Endothelial cell of umbilical vein (primary cell): ENCODE measurements at regions not wholly inside any gene's neighbourhood (a gene's known extent, or its start where the extent isn't known, plus 50 kb on each side); places are given as distances from the start of the nearest gene placed in this dataset.

Source experiments
- BruUV-seq: library from RNA; stranded (reverse); fragments of 400-500 nt; replicated peaks from 2 replicates; lab custom pipeline; 2021; lab: Mats Ljungman, UMichigan
- CTCF ChIA-PET: fragments of 300-600, 350-600 bp; sonication (Branson Sonifier 250); formaldehyde crosslinking; loops from one replicate; lab custom pipeline; 2021; ENCODE audit warnings: antibody characterized with exemption, inconsistent platforms; lab: Charles Lee
- POLR2A ChIA-PET: fragments of 300-600, 350-600 bp; sonication (Branson Sonifier 250); formaldehyde crosslinking; loops from one replicate; lab custom pipeline; 2021; ENCODE audit warnings: antibody characterized with exemption, inconsistent platforms; lab: Charles Lee
- DNase-seq: peaks from one replicate; pipeline ENCODE4 v3.0.0-alpha.2; 2011; ENCODE audit warnings: low read depth, low spot score
- FAIRE-seq: peaks from 2 replicates; lab custom pipeline; 2011; peaks lifted over from hg19 to GRCh38; lab: Jason Lieb, UNC
- H2AFZ ChIP-seq: 2 replicates; pipeline ENCODE4 v1.6.0; 2012; ENCODE audit warnings: low read depth, low read length, control low read depth, inconsistent platforms
- H3K27ac ChIP-seq: 2 replicates; pipeline ENCODE4 v1.5.1; 2011; ENCODE audit warnings: low read depth, mild to moderate bottlenecking, control low read depth, low read length, moderate library complexity; ENCODE audit not compliant: insufficient read depth
- H3K27me3 ChIP-seq, 2 experiments: 2 replicates each; pipeline versions ENCODE4 v1.6.0 to v1.6.1; 2011; ENCODE audit warnings: low read length in 2 of 2, mixed read lengths in 1 of 2; ENCODE audit not compliant: control insufficient read depth in 2 of 2, insufficient read depth in 2 of 2
- H3K36me3 ChIP-seq, 2 experiments: 2 replicates in 1 of 2; 3 replicates in 1 of 2; pipeline ENCODE4 v1.5.1; 2011; ENCODE audit warnings: low read length in 2 of 2, mild to moderate bottlenecking in 1 of 2, moderate library complexity in 1 of 2; ENCODE audit not compliant: control insufficient read depth in 2 of 2, insufficient read depth in 2 of 2; ENCODE audit errors: extremely low read depth in 1 of 2
- H3K4me1 ChIP-seq: 3 replicates; pipeline ENCODE4 v1.5.1; 2011; ENCODE audit warnings: mild to moderate bottlenecking, low read length; ENCODE audit not compliant: control insufficient read depth, insufficient read depth; ENCODE audit errors: extremely low read depth
- H3K4me2 ChIP-seq: 2 replicates; pipeline ENCODE4 v1.6.1; 2011; ENCODE audit warnings: low read length, control low read depth, mixed read lengths; ENCODE audit not compliant: insufficient read depth
- H3K4me3 ChIP-seq, 3 experiments: fragments of 200-600 bp in 1 of 3; sonication (generic), shearing (Covaris generic) in 1 of 3; replicated peaks in 1 of 3; 2 replicates each; pipeline ENCODE4 v1.5.1; 2011 to 2016; ENCODE audit warnings: control low read depth in 3 of 3, low read length in 3 of 3, mild to moderate bottlenecking in 2 of 3, inconsistent platforms in 1 of 3, low read depth in 1 of 3, moderate library complexity in 1 of 3; ENCODE audit not compliant: insufficient read depth in 1 of 3
- H3K79me2 ChIP-seq: 2 replicates; pipeline ENCODE4 v1.6.0; 2012; ENCODE audit warnings: low read length, inconsistent platforms; ENCODE audit not compliant: control insufficient read depth, insufficient read depth
- H3K9ac ChIP-seq: replicated peaks from 2 replicates; pipeline ENCODE3; 2011; ENCODE audit warnings: low read length, control low read depth; ENCODE audit not compliant: insufficient read depth; ENCODE audit errors: extremely low read depth
- H3K9me1 ChIP-seq: replicated peaks from 3 replicates; pipeline ENCODE4 v1.6.0; 2011; ENCODE audit warnings: mild to moderate bottlenecking, low read length; ENCODE audit not compliant: control insufficient read depth, insufficient read depth; ENCODE audit errors: extremely low read depth
- H3K9me3 ChIP-seq: replicated peaks from 2 replicates; pipeline ENCODE4 v1.5.1; 2012; ENCODE audit warnings: low read length, inconsistent platforms; ENCODE audit not compliant: control insufficient read depth, insufficient read depth
- H4K20me1 ChIP-seq: replicated peaks from 2 replicates; pipeline ENCODE3; 2011; ENCODE audit warnings: mild to moderate bottlenecking, low read length; ENCODE audit not compliant: control insufficient read depth, insufficient read depth; ENCODE audit errors: extremely low read depth
- CTCF ChIP-seq, 2 donors: IDR thresholded peaks; 1 replicate in 1 of 2; 2 replicates in 1 of 2; pipeline ENCODE4 v1.5.1; 2011; ENCODE audit warnings: low read length in 2 of 2, mild to moderate bottlenecking in 2 of 2, moderate library complexity in 2 of 2, control low read depth in 1 of 2, inconsistent platforms in 1 of 2, low read depth in 1 of 2; ENCODE audit not compliant: insufficient read depth in 1 of 2; ENCODE audit errors: extremely low read depth in 1 of 2
- EZH2 ChIP-seq: IDR thresholded peaks from 2 replicates; pipeline ENCODE4 v1.6.1; 2012; ENCODE audit warnings: borderline replicate concordance, low read depth, mild to moderate bottlenecking, moderate library complexity, low read length, inconsistent platforms; ENCODE audit not compliant: severe bottlenecking
- FOS ChIP-seq: IDR thresholded peaks from 2 replicates; pipeline ENCODE4 v1.6.1; 2011; ENCODE audit warnings: mild to moderate bottlenecking, low read length, moderate library complexity, borderline replicate concordance; ENCODE audit not compliant: insufficient read depth
- GATA2 ChIP-seq: IDR thresholded peaks from 2 replicates; pipeline ENCODE4 v1.7.0; 2011; ENCODE audit warnings: low read depth, mild to moderate bottlenecking, moderate library complexity, mixed read lengths, low read length; ENCODE audit not compliant: insufficient read length, insufficient read depth
- JUN ChIP-seq: IDR thresholded peaks from 2 replicates; pipeline ENCODE4 v1.6.1; 2011; ENCODE audit warnings: borderline replicate concordance, low read depth; ENCODE audit not compliant: insufficient read length, insufficient read depth
- MAX ChIP-seq: IDR thresholded peaks from 2 replicates; pipeline ENCODE4 v1.6.1; 2011; ENCODE audit not compliant: insufficient read depth, insufficient read length
- MYC ChIP-seq: IDR thresholded peaks from one replicate; pipeline ENCODE4 v1.6.1; 2011; ENCODE audit warnings: mild to moderate bottlenecking, low read depth, low read length
- POLR2A ChIP-seq: IDR thresholded peaks from 2 replicates; pipeline ENCODE4 v1.6.1; 2012; ENCODE audit warnings: low read depth, mild to moderate bottlenecking, control low read depth, low read length
- POLR2AphosphoS5 ChIP-seq: IDR thresholded peaks from 2 replicates; pipeline ENCODE4 v1.6.1; 2012; ENCODE audit warnings: low read depth, mild to moderate bottlenecking, control low read depth, low read length, moderate library complexity; ENCODE audit not compliant: insufficient read depth
- dilution Hi-C: fragments of 300-500 bp; cut with MboI; formaldehyde crosslinking; loops from one replicate; pipeline ENCODE4 v1.15.0; 2019; ENCODE audit warnings: low sequenced_read_pairs; ENCODE audit not compliant: extremely low pct_ligation_motif_present
- intact Hi-C: fragments of 100-400 bp; cut with micrococcal nuclease; formaldehyde crosslinking; loops from one replicate; pipeline ENCODE4 v1.10.0; 2022

- CTCF ChIA-PET, result interaction anchor here (1.1 to 1.6 kb wide), 4 partner anchors 77 to 142 kb away, joined by 3 to 11 read pairs (median 5); no protein-coding TSS in a partner anchor
- intact Hi-C loops, result loop anchor here (1.0 to 5.0 kb wide), 7 partner anchors 19 to 402 kb away; no protein-coding TSS in a partner anchor
- Histone ChIP-seq H3K4me3 (peak overlapping the region in 1 of 3 experiments; percentile 56), H3K4me2 (peak overlapping the region; percentile 96), H3K9ac (peak overlapping the region; percentile 61), H3K27ac (peak overlapping the region; percentile 91), H4K20me1 (no peaks in the 10 kb centered on the region), H3K9me3 (peaks cover 2% of the 10 kb centered on the region), H3K27me3 (no peaks in the 10 kb centered on the region), H3K79me2 (no peaks in the 10 kb centered on the region), H2AFZ (peak overlapping the region; percentile 79), H3K9me1 (no peaks in the 10 kb centered on the region), H3K4me1 (peaks cover 35% of the 10 kb centered on the region), H3K36me3 (no peaks in the 10 kb centered on the region)
- no peak for TF ChIP-seq POLR2A
- no peak for TF ChIP-seq CTCF (IDR thresholded peaks at IDR 0.05; ENCODE audit: extremely low read depth in 1 of 2, insufficient read depth in 1 of 2, low read depth in 1 of 2, low read length in 2 of 2)
- TF ChIP-seq FOS, result no peak
- no peak for TF ChIP-seq MAX
- POLR2A ChIA-PET, result interaction anchor here (0.6 kb wide), 1 partner anchor 41 kb away, joined by 3 read pairs; no protein-coding TSS in a partner anchor
- dilution Hi-C loops, result loop anchor here (10.0 kb wide), 1 partner anchor 139 kb away; no protein-coding TSS in a partner anchor
- FAIRE-seq (peak; percentile 28), DNase-seq (peak; percentile 79)
- no TSS peak for BruUV-seq
These were observed 145.7 kb downstream of the AHR start for GRCh38 chr7:17444151-17444550.

GRCh38 chr7:17444673-17445072, 146.2 kb downstream of the AHR start:
- ChIA-PET POLR2A (interaction anchor here (0.6 kb wide), 1 partner anchor 42 kb away, joined by 3 read pairs; no protein-coding TSS in a partner anchor), CTCF (interaction anchor here (1.1 to 1.6 kb wide), 4 partner anchors 9 to 137 kb away, joined by 3 to 6 read pairs (median 4); no protein-coding TSS in a partner anchor)
- no peaks in the 10 kb centered on the region for H4K20me1 ChIP-seq
- H3K9me1 ChIP-seq, result no peaks in the 10 kb centered on the region
- no peak overlapping the region for H2AFZ ChIP-seq
- H3K27me3 ChIP-seq, result no peaks in the 10 kb centered on the region
- H3K4me1 ChIP-seq, result peaks cover 35% of the 10 kb centered on the region
- FAIRE-seq, result peak; percentile 92
- TF ChIP-seq MYC (no peak), CTCF (IDR thresholded peaks at IDR 0.05; ENCODE audit: extremely low read depth in 1 of 2, insufficient read depth in 1 of 2, low read depth in 1 of 2, low read length in 2 of 2) (no peak), FOS (peak; percentile 91), POLR2A (no peak), JUN (peak; percentile 93), GATA2 (peak; percentile 83), MAX (no peak), POLR2AphosphoS5 (peak; percentile 77), EZH2 (no peak)
- dilution Hi-C loops, result loop anchor here (10.0 kb wide), 1 partner anchor 140 kb away; no protein-coding TSS in a partner anchor
- H3K27ac ChIP-seq, result peak overlapping the region; percentile 91
- H3K9me3 ChIP-seq, result peaks cover 2% of the 10 kb centered on the region
- H3K79me2 ChIP-seq, result no peaks in the 10 kb centered on the region
- no peaks in the 10 kb centered on the region for H3K36me3 ChIP-seq
- H3K4me3 ChIP-seq, result peak overlapping the region in 1 of 3 experiments; percentile 56
- no TSS peak for BruUV-seq
- DNase-seq, result peak; percentile 94
- peak overlapping the region; percentile 61 for H3K9ac ChIP-seq
- intact Hi-C loops, result loop anchor here (1.0 to 5.0 kb wide), 7 partner anchors 18 to 402 kb away; no protein-coding TSS in a partner anchor
- H3K4me2 ChIP-seq, result peak overlapping the region; percentile 96
